ENCODE measurements at regions not wholly inside any gene's neighbourhood (a gene's known extent, or its start where the extent isn't known, plus 50 kb on each side); places are given as distances from the start of the nearest gene placed in this dataset.

DNA sequence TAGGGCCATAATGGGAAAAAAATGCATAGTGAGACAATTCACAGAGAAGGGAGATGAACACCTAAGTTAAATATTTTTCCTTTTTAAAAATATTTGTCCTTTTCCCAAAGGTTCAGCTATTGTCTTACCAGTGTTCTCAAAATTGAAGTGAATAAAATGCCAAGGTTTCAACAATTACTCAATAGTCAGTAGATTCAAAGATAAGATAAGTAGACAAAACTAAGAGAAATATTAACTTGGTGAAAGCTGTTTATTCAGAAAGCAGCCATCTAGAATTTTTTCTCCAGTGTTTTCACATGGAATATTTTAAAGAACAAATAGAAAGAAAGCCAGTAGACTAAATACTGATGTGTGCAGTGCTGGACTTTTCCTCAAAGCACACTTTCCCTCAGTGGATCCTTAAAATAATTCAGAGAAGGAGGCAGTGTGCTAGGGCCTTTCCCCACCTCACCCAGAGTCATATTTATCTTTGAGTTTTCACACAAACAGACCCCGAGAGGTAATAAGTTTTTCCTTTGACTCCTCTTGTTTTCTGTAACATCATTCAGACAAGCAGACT is 144.5 kb upstream of the PLEKHG7 start:
- Mint-ChIP-seq H3K4me1 (ENCODE audit: insufficient read depth, unreplicated experiment) (peaks cover 21% of the 10 kb centered on the region), H3K4me3 (ENCODE audit: unreplicated experiment) (no peak overlapping the region), H3K9me3 (ENCODE audit: unreplicated experiment) (no peaks in the 10 kb centered on the region), H3K36me3 (ENCODE audit: insufficient read depth, unreplicated experiment) (no peaks in the 10 kb centered on the region), H3K27me3 (ENCODE audit: insufficient read depth, unreplicated experiment) (no peaks in the 10 kb centered on the region), H3K27ac (ENCODE audit: low read depth, unreplicated experiment) (no peak overlapping the region)
- POLR2A ChIA-PET = interaction anchor here (1.5 to 1.8 kb wide), 2 partner anchors 412 to 421 kb away, joined by 4 to 8 read pairs; partner anchors contain the start of gene BTG1
- intact Hi-C loops (cut with micrococcal nuclease) = loop anchor here (10.0 kb wide), 1 partner anchor 123 kb away; no protein-coding TSS in a partner anchor
- no peak for DNase-seq (ENCODE audit: unreplicated experiment)
- BruUV-seq (replicated peaks) = no TSS peak
- CTCF ChIA-PET = interaction anchor here (0.6 kb wide), 1 partner anchor 10 kb away, joined by 3 read pairs; no protein-coding TSS in a partner anchor
- TF ChIP-seq, protein P1, sequence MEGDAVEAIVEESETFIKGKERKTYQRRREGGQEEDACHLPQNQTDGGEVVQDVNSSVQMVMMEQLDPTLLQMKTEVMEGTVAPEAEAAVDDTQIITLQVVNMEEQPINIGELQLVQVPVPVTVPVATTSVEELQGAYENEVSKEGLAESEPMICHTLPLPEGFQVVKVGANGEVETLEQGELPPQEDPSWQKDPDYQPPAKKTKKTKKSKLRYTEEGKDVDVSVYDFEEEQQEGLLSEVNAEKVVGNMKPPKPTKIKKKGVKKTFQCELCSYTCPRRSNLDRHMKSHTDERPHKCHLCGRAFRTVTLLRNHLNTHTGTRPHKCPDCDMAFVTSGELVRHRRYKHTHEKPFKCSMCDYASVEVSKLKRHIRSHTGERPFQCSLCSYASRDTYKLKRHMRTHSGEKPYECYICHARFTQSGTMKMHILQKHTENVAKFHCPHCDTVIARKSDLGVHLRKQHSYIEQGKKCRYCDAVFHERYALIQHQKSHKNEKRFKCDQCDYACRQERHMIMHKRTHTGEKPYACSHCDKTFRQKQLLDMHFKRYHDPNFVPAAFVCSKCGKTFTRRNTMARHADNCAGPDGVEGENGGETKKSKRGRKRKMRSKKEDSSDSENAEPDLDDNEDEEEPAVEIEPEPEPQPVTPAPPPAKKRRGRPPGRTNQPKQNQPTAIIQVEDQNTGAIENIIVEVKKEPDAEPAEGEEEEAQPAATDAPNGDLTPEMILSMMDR (IDR thresholded peaks at IDR 0.05; ENCODE audit: unreplicated experiment) = no peak

DNA sequence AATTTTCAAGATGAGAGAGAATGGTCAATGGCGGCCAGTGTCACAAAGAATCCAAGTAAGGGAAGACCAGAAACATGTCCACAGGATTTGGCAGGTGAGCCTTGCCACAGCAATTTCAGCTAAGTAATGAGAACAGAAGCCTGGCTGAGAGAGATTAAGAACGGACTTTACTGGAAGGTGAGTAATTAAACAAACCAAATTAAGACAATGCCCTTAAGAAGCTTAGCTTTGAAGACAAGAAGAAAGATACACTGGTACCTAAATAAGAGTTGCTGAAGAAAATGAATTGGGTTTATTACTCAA is 145.4 kb upstream of the PLEKHG7 start:
- POLR2A ChIA-PET = interaction anchor here (0.9 to 1.9 kb wide), 4 partner anchors 9 to 411 kb away, joined by 3 to 8 read pairs (median 6); partner anchors contain the start of gene BTG1
- TF ChIP-seq, protein P1 (IDR thresholded peaks at IDR 0.05; ENCODE audit: unreplicated experiment) = no peak

DNA sequence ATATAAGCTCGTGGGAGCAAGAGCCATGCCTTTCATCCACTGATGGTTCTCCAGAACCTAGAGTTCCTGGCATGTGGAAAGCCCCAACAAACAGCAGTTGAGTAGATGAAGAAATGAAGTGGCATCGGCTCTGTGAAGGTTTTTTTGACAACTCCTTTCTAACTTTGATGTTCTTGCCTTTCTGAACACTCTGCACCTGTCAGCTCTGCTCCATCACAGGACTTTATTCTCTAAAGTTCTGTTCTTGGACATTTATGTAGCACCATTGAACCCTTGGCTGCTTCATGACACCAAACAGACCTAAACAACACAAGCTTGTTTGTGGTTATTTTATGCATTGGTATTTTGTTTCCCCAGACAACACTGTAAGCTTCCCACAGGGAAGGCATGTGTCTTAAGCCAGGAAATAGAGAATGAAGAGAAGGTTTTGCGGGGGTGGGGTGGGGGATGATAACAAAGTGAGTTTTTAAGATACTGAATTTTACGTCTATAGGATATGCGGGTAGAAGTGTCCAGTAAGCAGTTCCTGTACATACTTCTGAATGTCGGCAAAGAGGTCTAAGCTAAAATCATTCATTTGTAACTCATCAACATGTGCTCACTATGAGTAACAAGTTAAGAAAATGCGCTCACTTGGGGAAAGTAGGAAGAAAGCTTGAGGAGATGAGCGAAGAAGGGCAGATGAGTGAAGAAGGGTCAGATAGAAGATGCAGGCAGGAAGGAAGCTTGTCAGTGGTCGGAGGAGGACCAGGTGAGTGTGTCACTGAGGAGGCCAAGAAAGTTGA is 146.0 kb upstream of the PLEKHG7 start:
- Mint-ChIP-seq H3K27ac (ENCODE audit: low read depth, unreplicated experiment) (no peak overlapping the region), H3K4me1 (ENCODE audit: insufficient read depth, unreplicated experiment) (peaks cover 14% of the 10 kb centered on the region), H3K27me3 (ENCODE audit: insufficient read depth, unreplicated experiment) (no peaks in the 10 kb centered on the region), H3K36me3 (ENCODE audit: insufficient read depth, unreplicated experiment) (no peaks in the 10 kb centered on the region), H3K4me3 (ENCODE audit: unreplicated experiment) (no peak overlapping the region), H3K9me3 (ENCODE audit: unreplicated experiment) (no peaks in the 10 kb centered on the region)
- BruUV-seq (replicated peaks) = no TSS peak
- CTCF ChIA-PET = interaction anchor here (0.6 to 1.0 kb wide), 4 partner anchors 13 to 1174 kb away, joined by 3 read pairs; no protein-coding TSS in a partner anchor
- DNase-seq (ENCODE audit: unreplicated experiment) = no peak
- TF ChIP-seq, protein P1 (IDR thresholded peaks at IDR 0.05; ENCODE audit: unreplicated experiment) = no peak
- POLR2A ChIA-PET = interaction anchor here (0.9 to 1.9 kb wide), 5 partner anchors 9 to 411 kb away, joined by 3 to 8 read pairs (median 5); partner anchors contain the start of gene BTG1
- intact Hi-C loops (cut with micrococcal nuclease) = loop anchor here (10.0 kb wide), 1 partner anchor 122 kb away; no protein-coding TSS in a partner anchor

More for the DNA sequence above, 145.4 kb upstream of the PLEKHG7 start:
- H3K4me3 Mint-ChIP-seq (ENCODE audit: unreplicated experiment) = no peak overlapping the region
- BruUV-seq (replicated peaks) = no TSS peak
- CTCF ChIA-PET = interaction anchor here (1.0 kb wide), 1 partner anchor 1175 kb away, joined by 3 read pairs; no protein-coding TSS in a partner anchor
- H3K27me3 Mint-ChIP-seq (ENCODE audit: insufficient read depth, unreplicated experiment) = no peaks in the 10 kb centered on the region
- H3K36me3 Mint-ChIP-seq (ENCODE audit: insufficient read depth, unreplicated experiment) = no peaks in the 10 kb centered on the region
- H3K4me1 Mint-ChIP-seq (ENCODE audit: insufficient read depth, unreplicated experiment) = peaks cover 19% of the 10 kb centered on the region
- H3K27ac Mint-ChIP-seq (ENCODE audit: low read depth, unreplicated experiment) = no peak overlapping the region
- no peak for DNase-seq (ENCODE audit: unreplicated experiment)
- no peaks in the 10 kb centered on the region for H3K9me3 Mint-ChIP-seq (ENCODE audit: unreplicated experiment)
- intact Hi-C loops (cut with micrococcal nuclease) = loop anchor here (10.0 kb wide), 1 partner anchor 123 kb away; no protein-coding TSS in a partner anchor

DNA sequence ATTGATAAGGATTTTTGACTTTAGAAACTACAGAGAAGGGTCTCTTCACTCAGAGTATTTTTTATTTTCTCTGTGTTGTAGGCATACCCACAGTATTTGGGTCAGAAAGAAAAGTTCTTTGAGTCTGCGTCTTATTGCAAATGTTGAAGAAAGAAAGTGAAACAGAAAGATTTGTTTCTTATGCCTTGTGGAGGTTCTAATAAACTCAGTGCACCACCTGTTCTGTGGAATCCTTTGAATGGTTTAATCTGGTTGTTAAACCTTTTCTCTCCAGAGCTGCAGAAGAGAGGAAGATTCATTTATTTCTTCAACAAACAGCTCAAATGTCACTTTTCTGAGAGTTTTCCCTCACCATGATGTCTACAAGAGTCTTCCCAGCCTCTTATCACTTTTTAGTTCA is 146.6 kb upstream of the PLEKHG7 start:
- H3K9me3 Mint-ChIP-seq (ENCODE audit: unreplicated experiment) = no peaks in the 10 kb centered on the region
- no peak for DNase-seq (ENCODE audit: unreplicated experiment)
- H3K36me3 Mint-ChIP-seq (ENCODE audit: insufficient read depth, unreplicated experiment) = no peaks in the 10 kb centered on the region
- CTCF ChIA-PET = interaction anchor here (0.6 to 1.0 kb wide), 2 partner anchors 14 to 64 kb away, joined by 3 read pairs; no protein-coding TSS in a partner anchor
- no TSS peak for BruUV-seq (replicated peaks)
- intact Hi-C loops (cut with micrococcal nuclease) = loop anchor here (10.0 kb wide), 1 partner anchor 121 kb away; no protein-coding TSS in a partner anchor
- H3K27me3 Mint-ChIP-seq (ENCODE audit: insufficient read depth, unreplicated experiment) = no peaks in the 10 kb centered on the region
- no peak overlapping the region for H3K27ac Mint-ChIP-seq (ENCODE audit: low read depth, unreplicated experiment)
- peaks cover 7% of the 10 kb centered on the region for H3K4me1 Mint-ChIP-seq (ENCODE audit: insufficient read depth, unreplicated experiment)
- TF ChIP-seq, protein P1 (IDR thresholded peaks at IDR 0.05; ENCODE audit: unreplicated experiment) = no peak
- H3K4me3 Mint-ChIP-seq (ENCODE audit: unreplicated experiment) = no peak overlapping the region
- POLR2A ChIA-PET = interaction anchor here (1.3 to 1.9 kb wide), 3 partner anchors 8 to 410 kb away, joined by 3 to 6 read pairs (median 5); partner anchors contain the start of gene BTG1

Data from MCF 10A (cell line).